ENCODE measurements at regions not wholly inside any gene's neighbourhood (a gene's known extent, or its start where the extent isn't known, plus 50 kb on each side); places are given as distances from the start of the nearest gene placed in this dataset.

- peak; percentile 84 for TF ChIP-seq CTCF (IDR thresholded peaks at IDR 0.05; ENCODE audit: unreplicated experiment)
- no peak overlapping the region for H3K27ac Mint-ChIP-seq
Observed at GRCh38 chr11:22920939-22921565, 60.8 kb upstream of the CCDC179 start.

GRCh38 chr11:22922672-22923071 lies 62.4 kb upstream of the CCDC179 start:
- H3K27me3 Mint-ChIP-seq = no peaks in the 10 kb centered on the region
- H3K4me3 Mint-ChIP-seq (ENCODE audit: low read depth) = peak overlapping the region; percentile 33
- DNase-seq (ENCODE audit: low spot score, unreplicated experiment) = no peak
- peak overlapping the region; percentile 92 for H3K27ac Mint-ChIP-seq
- H3K36me3 Mint-ChIP-seq (ENCODE audit: insufficient read depth) = no peaks in the 10 kb centered on the region
- no peaks in the 10 kb centered on the region for H3K9me3 Mint-ChIP-seq (ENCODE audit: low read depth)
- TF ChIP-seq CTCF (IDR thresholded peaks at IDR 0.05; ENCODE audit: unreplicated experiment) = no peak
- H3K4me1 Mint-ChIP-seq (ENCODE audit: low read depth) = peaks cover 54% of the 10 kb centered on the region

More at GRCh38 chr11:22920939-22921565, 60.8 kb upstream of the CCDC179 start:
- no peaks in the 10 kb centered on the region for H3K27me3 Mint-ChIP-seq
- peaks cover 47% of the 10 kb centered on the region for H3K4me1 Mint-ChIP-seq (ENCODE audit: low read depth)
- no peaks in the 10 kb centered on the region for H3K36me3 Mint-ChIP-seq (ENCODE audit: insufficient read depth)
- peak; percentile 10 for DNase-seq (ENCODE audit: low spot score, unreplicated experiment)
- peak overlapping the region; percentile 32 for H3K4me3 Mint-ChIP-seq (ENCODE audit: low read depth)
- H3K9me3 Mint-ChIP-seq (ENCODE audit: low read depth) = no peaks in the 10 kb centered on the region

GRCh38 chr11:22923561-22923960 lies 63.3 kb upstream of the CCDC179 start:
- Mint-ChIP-seq H3K4me3 (ENCODE audit: low read depth) (no peak overlapping the region), H3K4me1 (ENCODE audit: low read depth) (peaks cover 62% of the 10 kb centered on the region), H3K9me3 (ENCODE audit: low read depth) (no peaks in the 10 kb centered on the region), H3K27ac (peak overlapping the region; percentile 5), H3K36me3 (ENCODE audit: insufficient read depth) (no peaks in the 10 kb centered on the region), H3K27me3 (no peaks in the 10 kb centered on the region)
- no peak for TF ChIP-seq CTCF (IDR thresholded peaks at IDR 0.05; ENCODE audit: unreplicated experiment)
- DNase-seq (ENCODE audit: low spot score, unreplicated experiment) = no peak

- H3K4me1 Mint-ChIP-seq (ENCODE audit: low read depth) = peaks cover 53% of the 10 kb centered on the region
- no peak for DNase-seq (ENCODE audit: low spot score, unreplicated experiment)
- H3K27ac Mint-ChIP-seq = no peak overlapping the region
- H3K27me3 Mint-ChIP-seq = no peaks in the 10 kb centered on the region
- no peaks in the 10 kb centered on the region for H3K36me3 Mint-ChIP-seq (ENCODE audit: insufficient read depth)
- no peak overlapping the region for H3K4me3 Mint-ChIP-seq (ENCODE audit: low read depth)
- TF ChIP-seq CTCF (IDR thresholded peaks at IDR 0.05; ENCODE audit: unreplicated experiment) = no peak
- no peaks in the 10 kb centered on the region for H3K9me3 Mint-ChIP-seq (ENCODE audit: low read depth)
Observed at GRCh38 chr11:22926341-22926740, 66.1 kb upstream of the CCDC179 start.

GRCh38 chr11:22927793-22928192 lies 67.5 kb upstream of the CCDC179 start:
- H3K4me3 Mint-ChIP-seq (ENCODE audit: low read depth) = peak overlapping the region; percentile 12
- H3K27me3 Mint-ChIP-seq = no peaks in the 10 kb centered on the region
- no peak for TF ChIP-seq CTCF (IDR thresholded peaks at IDR 0.05; ENCODE audit: unreplicated experiment)
- no peaks in the 10 kb centered on the region for H3K36me3 Mint-ChIP-seq (ENCODE audit: insufficient read depth)
- H3K4me1 Mint-ChIP-seq (ENCODE audit: low read depth) = peaks cover 46% of the 10 kb centered on the region
- peaks cover 3% of the 10 kb centered on the region for H3K9me3 Mint-ChIP-seq (ENCODE audit: low read depth)
- no peak for DNase-seq (ENCODE audit: low spot score, unreplicated experiment)
- no peak overlapping the region for H3K27ac Mint-ChIP-seq

All from progenitor cell of endocrine pancreas (in vitro differentiated cells).